H9 (cell line): ENCODE measurements at regions not wholly inside any gene's neighbourhood (a gene's known extent, or its start where the extent isn't known, plus 50 kb on each side); places are given as distances from the start of the nearest gene placed in this dataset.

ENCODE experiments used
- DNase-seq: peaks from one replicate; pipeline ENCODE4 v3.0.0-alpha.2; 2017
- H2AFZ ChIP-seq: one replicate; pipeline ENCODE4 v1.6.1; 2013; ENCODE audit warnings: mild to moderate bottlenecking, low read length, control low read depth, moderate library complexity
- H2AK5ac ChIP-seq: 2 replicates; pipeline ENCODE4 v1.6.1; 2013; ENCODE audit warnings: low read length, control low read depth, mixed read lengths; ENCODE audit not compliant: insufficient read length
- H2BK120ac ChIP-seq: one replicate; pipeline ENCODE4 v1.6.1; 2013; ENCODE audit warnings: low read depth, mild to moderate bottlenecking, low read length, control low read depth, inconsistent platforms; ENCODE audit not compliant: poor library complexity, severe bottlenecking
- H2BK12ac ChIP-seq: 2 replicates; pipeline ENCODE4 v1.6.1; 2013; ENCODE audit warnings: low read length, control low read depth, mixed read lengths, low read depth; ENCODE audit not compliant: insufficient read length
- H2BK15ac ChIP-seq: 2 replicates; pipeline ENCODE4 v1.6.1; 2013; ENCODE audit warnings: low read depth, low read length, control low read depth
- H2BK20ac ChIP-seq: one replicate; pipeline ENCODE4 v1.6.1; 2013; ENCODE audit warnings: low read depth, mild to moderate bottlenecking, low read length, control low read depth, inconsistent platforms; ENCODE audit not compliant: poor library complexity, severe bottlenecking
- H2BK5ac ChIP-seq: 2 replicates; pipeline ENCODE4 v1.6.1; 2013; ENCODE audit warnings: low read length, control low read depth, mixed read lengths; ENCODE audit not compliant: insufficient read length
- H3K14ac ChIP-seq: 2 replicates; pipeline ENCODE4 v1.6.1; 2013; ENCODE audit warnings: low read length, control low read depth; ENCODE audit not compliant: insufficient read depth
- H3K18ac ChIP-seq: 2 replicates; pipeline ENCODE4 v1.6.1; 2013; ENCODE audit warnings: low read depth, mild to moderate bottlenecking, mixed read lengths, low read length, control low read depth; ENCODE audit not compliant: insufficient read length
- H3K23ac ChIP-seq: 2 replicates; pipeline ENCODE4 v1.6.1; 2013; ENCODE audit warnings: low read length, control low read depth, mixed read lengths, low read depth; ENCODE audit not compliant: insufficient read length
- H3K23me2 ChIP-seq: 2 replicates; pipeline ENCODE4 v1.6.1; 2013; ENCODE audit warnings: low read depth, mild to moderate bottlenecking, mixed read lengths, low read length, control low read depth; ENCODE audit not compliant: insufficient read length, poor library complexity, severe bottlenecking
- H3K27ac ChIP-seq: 2 replicates; pipeline ENCODE4 v1.5.1; 2013; ENCODE audit warnings: low read length, control low read depth, mixed read lengths, low read depth; ENCODE audit not compliant: insufficient read length
- H3K27me3 ChIP-seq: 2 replicates; pipeline ENCODE4 v1.6.1; 2013; ENCODE audit warnings: low read length, control low read depth, inconsistent platforms; ENCODE audit not compliant: insufficient read depth
- H3K4ac ChIP-seq: 2 replicates; pipeline ENCODE4 v1.6.1; 2013; ENCODE audit warnings: low read depth, mild to moderate bottlenecking, control low read depth, inconsistent platforms, low read length, moderate library complexity
- H3K4me1 ChIP-seq: 2 replicates; pipeline ENCODE4 v1.6.1; 2013; ENCODE audit warnings: low read length, control low read depth, inconsistent platforms; ENCODE audit not compliant: insufficient read depth
- H3K4me2 ChIP-seq: 2 replicates; pipeline ENCODE4 v1.6.1; 2013; ENCODE audit warnings: low read length, control low read depth, mixed read lengths; ENCODE audit not compliant: insufficient read length, insufficient read depth
- H3K56ac ChIP-seq: 2 replicates; pipeline ENCODE4 v1.6.1; 2013; ENCODE audit warnings: low read depth, mild to moderate bottlenecking, mixed read lengths, low read length, control low read depth; ENCODE audit not compliant: insufficient read length
- H3K79me1 ChIP-seq: 2 replicates; pipeline ENCODE4 v1.6.1; 2013; ENCODE audit warnings: low read depth, mild to moderate bottlenecking, moderate library complexity, low read length, control low read depth, inconsistent platforms; ENCODE audit not compliant: insufficient read depth, poor library complexity, severe bottlenecking
- H3K79me2 ChIP-seq: 2 replicates; pipeline ENCODE4 v1.6.1; 2013; ENCODE audit warnings: low read length, control low read depth, inconsistent platforms; ENCODE audit not compliant: insufficient read depth
- H3K9ac ChIP-seq: 2 replicates; pipeline ENCODE4 v1.6.1; 2013; ENCODE audit warnings: low read length, control low read depth, mixed read lengths; ENCODE audit not compliant: insufficient read length; ENCODE audit errors: extremely low read depth
- H3K9me3 ChIP-seq: one replicate; pipeline ENCODE4 v1.6.1; 2013; ENCODE audit warnings: low read depth, low read length, inconsistent platforms; ENCODE audit not compliant: control insufficient read depth
- H3T11ph ChIP-seq: one replicate; pipeline ENCODE4 v1.6.1; 2013; ENCODE audit warnings: mild to moderate bottlenecking, low read length, control low read depth, inconsistent platforms
- H4K20me1 ChIP-seq: one replicate; pipeline ENCODE4 v1.6.1; 2013; ENCODE audit not compliant: control insufficient read depth, insufficient read length, insufficient read depth
- H4K5ac ChIP-seq: 2 replicates; pipeline ENCODE4 v1.6.1; 2013; ENCODE audit warnings: low read depth, mild to moderate bottlenecking, mixed read lengths, low read length, control low read depth; ENCODE audit not compliant: insufficient read length
- H4K8ac ChIP-seq: replicated peaks from 2 replicates; pipeline ENCODE4 v1.6.1; 2013; ENCODE audit warnings: low read length, control low read depth, mixed read lengths, low read depth; ENCODE audit not compliant: insufficient read length
- H4K91ac ChIP-seq: 2 replicates; pipeline ENCODE4 v1.6.1; 2013; ENCODE audit warnings: low read depth, mild to moderate bottlenecking, moderate library complexity, mixed read lengths, low read length, control low read depth; ENCODE audit not compliant: insufficient read length
- H3K27ac Mint-ChIP-seq, 3 experiments: 2 replicates in 2 of 3; 3 replicates in 1 of 3; pipeline ENCODE4 v1.8.0; 2020 to 2021; ENCODE audit warnings: mixed read lengths in 3 of 3, mild to moderate bottlenecking in 1 of 3, moderate library complexity in 1 of 3
- H3K27me3 Mint-ChIP-seq: 2 replicates; pipeline ENCODE4 v1.8.0; 2021; ENCODE audit warnings: low read depth, mild to moderate bottlenecking, moderate library complexity, mixed read lengths
- H3K36me3 Mint-ChIP-seq, 3 experiments: 2 replicates in 2 of 3; 3 replicates in 1 of 3; pipeline ENCODE4 v1.8.0; 2020 to 2021; ENCODE audit warnings: low read depth in 3 of 3, mixed read lengths in 3 of 3; ENCODE audit not compliant: insufficient read depth in 1 of 3
- H3K4me1 Mint-ChIP-seq, 2 experiments: 2 replicates each; pipeline ENCODE4 v1.8.0; 2020; ENCODE audit warnings: mixed read lengths in 2 of 2
- H3K4me3 Mint-ChIP-seq, 2 experiments: 2 replicates in 1 of 2; 3 replicates in 1 of 2; pipeline ENCODE4 v1.8.0; 2020 to 2021; ENCODE audit warnings: mild to moderate bottlenecking in 2 of 2, mixed read lengths in 2 of 2, moderate library complexity in 1 of 2
- H3K9me3 Mint-ChIP-seq, 2 experiments: 2 replicates in 1 of 2; 3 replicates in 1 of 2; pipeline ENCODE4 v1.8.0; 2020; ENCODE audit warnings: mild to moderate bottlenecking in 2 of 2, mixed read lengths in 2 of 2, moderate library complexity in 1 of 2
- CTCF ChIP-seq: fragments of 200-600 bp; sonication (generic); conservative IDR thresholded peaks from 3 replicates; pipeline ENCODE4 v1.8.0; 2021; ENCODE audit warnings: antibody characterized with exemption, mild to moderate bottlenecking
- WGBS: extraction: QIAGEN DNeasy Blood & Tissue Kit; methylation state at CpG from one replicate; pipeline ENCODE4 v1.1.7; 2013; ENCODE audit warnings: missing lambda C conversion rate, low lambda C conversion rate, mixed read lengths; ENCODE audit not compliant: insufficient read length; ENCODE audit errors: extremely low coverage; 5-methylcytosine and 5-hydroxymethylcytosine counted together

GRCh38 chr3:3476669-3477068 is 297.2 kb upstream of the CRBN start:
- Histone ChIP-seq H3K27ac (no peak overlapping the region), H3K79me2 (no peaks in the 10 kb centered on the region), H3K18ac (no peak overlapping the region), H3K27me3 (no peaks in the 10 kb centered on the region), H2BK120ac (no peak overlapping the region), H4K91ac (no peak overlapping the region), H3K56ac (no peak overlapping the region), H2BK15ac (no peak overlapping the region), H4K8ac (no peak overlapping the region), H2BK12ac (no peak overlapping the region), H3K9me3 (no peaks in the 10 kb centered on the region), H4K5ac (no peak overlapping the region), H3K14ac (no peak overlapping the region), H3K9ac (no peak overlapping the region), H3K23me2 (no peaks in the 10 kb centered on the region), H2AFZ (no peak overlapping the region), H2BK5ac (no peak overlapping the region), H3K23ac (no peak overlapping the region), H2BK20ac (no peak overlapping the region), H3K4me2 (no peak overlapping the region), H3T11ph (no peak overlapping the region), H3K4me1 (no peaks in the 10 kb centered on the region), H3K4ac (no peak overlapping the region), H3K79me1 (no peaks in the 10 kb centered on the region), H2AK5ac (no peak overlapping the region), H4K20me1 (no peaks in the 10 kb centered on the region)
- H3K4me1 Mint-ChIP-seq, result no peaks in the 10 kb centered on the region
- no peak for TF ChIP-seq CTCF
- no peak overlapping the region for H3K27ac Mint-ChIP-seq
- no peaks in the 10 kb centered on the region for H3K36me3 Mint-ChIP-seq
- DNase-seq, result no peak
- H3K9me3 Mint-ChIP-seq, result peaks cover 0 to 2% of the 10 kb centered on the region in 2 experiments; a peak in 1 of 5 replicates
- no CpG with 5 or more reads among the region's 2 CpGs for WGBS
- H3K27me3 Mint-ChIP-seq, result peaks cover 4% of the 10 kb centered on the region
- H3K4me3 Mint-ChIP-seq, result no peak overlapping the region
